T-helper 1 cell treated with Interleukin-12 subunit alpha and Interleukin-12 subunit beta and Interleukin-4 antibody, amounts not matched to agents 30 μg/mL and 1 μg/mL, for 36 hours (primary cell): ENCODE measurements at regions not wholly inside any gene's neighbourhood (a gene's known extent, or its start where the extent isn't known, plus 50 kb on each side); places are given as distances from the start of the nearest gene placed in this dataset.

Experiments used
- H3K27ac Mint-ChIP-seq: one replicate; pipeline ENCODE4 v1.8.0; 2021; ENCODE audit warnings: mild to moderate bottlenecking, mixed read lengths
- H3K27me3 Mint-ChIP-seq: one replicate; pipeline ENCODE4 v1.8.0; 2021; ENCODE audit warnings: low read depth, mixed read lengths
- H3K36me3 Mint-ChIP-seq: one replicate; pipeline ENCODE4 v1.8.0; 2021; ENCODE audit warnings: low read depth, mixed read lengths
- H3K4me1 Mint-ChIP-seq: one replicate; pipeline ENCODE4 v1.8.0; 2021; ENCODE audit warnings: low read depth, mixed read lengths
- H3K4me3 Mint-ChIP-seq: one replicate; pipeline ENCODE4 v1.8.0; 2021; ENCODE audit warnings: mild to moderate bottlenecking, moderate library complexity, mixed read lengths
- H3K9me3 Mint-ChIP-seq: one replicate; pipeline ENCODE4 v1.8.0; 2021; ENCODE audit warnings: mixed read lengths

DNA sequence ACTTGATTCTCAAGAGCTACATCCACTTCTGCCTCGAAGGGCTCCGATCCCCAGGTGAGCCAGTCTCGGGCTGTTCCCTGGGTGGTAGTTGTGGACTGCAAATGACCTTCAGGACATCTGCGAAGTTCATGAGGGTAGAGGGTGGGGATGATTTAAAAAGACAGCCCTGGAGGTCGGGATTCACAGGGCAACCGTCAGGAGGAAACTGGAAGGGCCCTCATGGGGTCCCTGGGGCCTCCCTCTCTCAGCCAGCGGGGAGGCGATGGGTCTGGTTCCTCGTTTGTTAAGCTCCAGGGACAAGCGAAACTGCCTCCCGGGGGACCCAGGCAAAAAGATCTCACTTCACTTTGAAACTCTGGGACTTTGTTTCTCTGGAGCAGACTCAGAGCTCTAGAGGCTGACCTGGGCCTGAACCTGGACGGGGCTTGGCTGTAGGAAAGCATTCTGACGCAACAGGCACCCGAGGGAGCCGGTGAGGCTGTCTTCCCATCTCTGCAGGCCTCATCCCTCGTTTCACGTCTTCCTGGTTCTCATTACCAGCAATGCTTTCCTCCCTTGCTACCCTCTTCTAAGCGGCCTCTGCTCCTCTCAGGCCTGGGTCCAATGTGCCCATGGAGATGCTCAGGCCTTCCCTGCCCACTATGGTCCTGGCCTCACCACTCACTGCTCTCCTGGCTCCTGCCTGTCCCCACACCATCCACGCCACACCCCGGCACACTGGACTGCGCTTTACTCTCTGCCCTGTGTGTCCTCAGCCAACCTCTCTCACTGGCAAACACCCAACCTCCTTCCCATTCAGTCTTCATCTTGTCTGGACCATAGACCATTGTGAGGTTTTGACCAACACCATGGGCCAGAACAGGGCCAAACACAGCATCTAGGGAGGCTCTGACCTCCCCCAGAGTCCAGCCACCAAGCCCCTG is 214.2 kb upstream of the TNRC6C start:
- Mint-ChIP-seq H3K27me3 (peaks cover 5% of the 10 kb centered on the region), H3K9me3 (no peaks in the 10 kb centered on the region), H3K4me3 (no peak overlapping the region), H3K4me1 (no peaks in the 10 kb centered on the region), H3K36me3 (no peaks in the 10 kb centered on the region), H3K27ac (no peak overlapping the region)

DNA sequence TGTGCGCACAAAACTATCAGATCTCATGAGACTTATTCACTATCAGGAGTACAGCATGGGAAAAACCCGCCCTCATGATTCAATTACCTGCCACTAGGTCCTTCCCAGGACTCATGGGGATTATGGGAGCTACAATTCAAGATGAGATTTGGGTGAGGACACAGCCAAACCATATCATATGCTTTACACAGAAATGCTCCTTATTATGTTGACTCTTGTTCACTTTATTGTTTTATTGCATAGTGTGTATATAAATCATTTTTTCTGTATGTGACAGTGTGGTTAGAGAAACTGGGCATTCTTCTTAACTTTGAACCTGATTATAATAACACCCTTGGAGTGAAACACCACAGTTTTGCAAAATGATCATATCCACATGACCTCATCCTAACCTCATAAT is 212.8 kb upstream of the TNRC6C start:
- Mint-ChIP-seq H3K36me3 (no peaks in the 10 kb centered on the region), H3K9me3 (no peaks in the 10 kb centered on the region), H3K27me3 (peaks cover 4% of the 10 kb centered on the region), H3K4me1 (no peaks in the 10 kb centered on the region), H3K27ac (no peak overlapping the region), H3K4me3 (no peak overlapping the region)

DNA sequence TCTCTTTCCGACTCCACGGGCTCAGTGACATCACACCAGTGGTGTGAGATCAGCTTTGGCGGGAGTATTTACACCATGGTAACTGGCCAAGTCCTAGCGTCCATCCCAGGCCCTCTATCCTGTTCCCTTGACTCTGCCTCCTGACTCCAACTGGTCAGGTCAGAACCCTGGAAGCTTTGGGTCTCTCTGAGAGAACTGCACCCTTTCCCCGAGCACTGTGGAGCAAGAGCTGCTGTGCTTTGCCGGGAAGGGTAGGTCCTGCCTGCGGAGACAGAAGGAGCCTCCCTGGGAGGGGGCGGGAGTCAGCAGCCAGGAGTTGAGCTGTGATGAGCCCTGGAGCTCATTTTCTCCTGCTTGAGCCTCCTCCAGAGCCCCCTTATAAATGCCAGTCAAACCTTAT is 212.1 kb upstream of the TNRC6C start:
- Mint-ChIP-seq H3K4me1 (no peaks in the 10 kb centered on the region), H3K9me3 (no peaks in the 10 kb centered on the region), H3K4me3 (no peak overlapping the region), H3K27me3 (no peaks in the 10 kb centered on the region), H3K27ac (no peak overlapping the region), H3K36me3 (no peaks in the 10 kb centered on the region)

DNA sequence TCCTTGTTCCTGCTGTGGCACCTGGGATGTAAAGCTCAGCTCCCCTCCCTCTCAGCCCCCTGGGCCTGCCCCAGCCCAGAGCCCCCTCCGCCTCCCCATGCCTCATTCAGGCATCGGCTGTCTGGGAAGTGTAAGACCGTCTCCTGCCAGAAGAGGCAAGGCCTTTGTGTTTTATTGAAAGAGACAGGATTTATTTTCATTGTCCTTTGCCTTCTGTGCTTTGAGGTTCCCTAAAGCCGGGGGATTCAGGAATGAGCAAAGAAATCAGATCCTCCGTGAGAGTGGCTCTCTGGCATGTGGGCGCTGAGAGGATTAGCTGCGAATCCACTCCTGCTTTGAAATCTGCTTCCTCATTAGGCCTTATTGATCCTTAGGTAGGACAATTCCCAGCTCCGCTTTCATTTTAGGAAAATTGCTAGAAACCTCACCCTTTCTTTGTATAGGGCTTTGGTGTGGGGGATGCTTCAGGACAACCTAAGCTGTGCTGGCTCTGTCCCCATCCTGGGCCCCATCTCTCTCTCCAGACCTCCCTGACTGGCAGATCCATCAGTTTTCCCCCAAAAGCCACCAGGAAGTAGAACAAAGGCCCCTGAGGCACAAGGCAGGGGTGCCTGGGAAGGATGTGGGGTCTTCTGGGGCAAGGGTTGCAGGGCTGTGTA is 211.5 kb upstream of the TNRC6C start:
- no peak overlapping the region for H3K4me3 Mint-ChIP-seq
- no peaks in the 10 kb centered on the region for H3K4me1 Mint-ChIP-seq
- H3K27ac Mint-ChIP-seq: no peak overlapping the region
- H3K9me3 Mint-ChIP-seq: no peaks in the 10 kb centered on the region
- H3K27me3 Mint-ChIP-seq: no peaks in the 10 kb centered on the region
- H3K36me3 Mint-ChIP-seq: no peaks in the 10 kb centered on the region

DNA sequence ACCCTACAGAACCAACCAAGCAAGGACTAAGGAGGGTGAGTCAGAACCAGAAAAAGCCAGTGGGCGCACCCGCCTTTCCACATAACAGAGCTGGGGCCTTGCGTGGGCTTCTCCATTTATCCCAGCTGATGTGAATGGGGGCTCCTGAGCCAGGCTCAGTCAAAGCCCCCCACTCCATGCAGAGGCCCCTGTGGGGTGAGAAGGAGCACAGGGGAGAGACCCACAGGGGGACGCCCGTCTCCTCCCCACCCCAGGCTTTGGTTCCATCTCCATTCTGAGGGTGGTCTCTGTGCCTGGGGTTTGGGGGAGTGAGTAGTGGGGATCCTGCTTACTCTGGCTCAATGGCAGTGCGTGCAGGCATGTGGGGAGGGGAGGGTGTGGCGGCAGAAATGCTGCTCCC is 210.1 kb upstream of the TNRC6C start:
- Mint-ChIP-seq H3K4me3 (no peak overlapping the region), H3K9me3 (no peaks in the 10 kb centered on the region), H3K27me3 (no peaks in the 10 kb centered on the region), H3K27ac (no peak overlapping the region), H3K4me1 (no peaks in the 10 kb centered on the region), H3K36me3 (no peaks in the 10 kb centered on the region)

DNA sequence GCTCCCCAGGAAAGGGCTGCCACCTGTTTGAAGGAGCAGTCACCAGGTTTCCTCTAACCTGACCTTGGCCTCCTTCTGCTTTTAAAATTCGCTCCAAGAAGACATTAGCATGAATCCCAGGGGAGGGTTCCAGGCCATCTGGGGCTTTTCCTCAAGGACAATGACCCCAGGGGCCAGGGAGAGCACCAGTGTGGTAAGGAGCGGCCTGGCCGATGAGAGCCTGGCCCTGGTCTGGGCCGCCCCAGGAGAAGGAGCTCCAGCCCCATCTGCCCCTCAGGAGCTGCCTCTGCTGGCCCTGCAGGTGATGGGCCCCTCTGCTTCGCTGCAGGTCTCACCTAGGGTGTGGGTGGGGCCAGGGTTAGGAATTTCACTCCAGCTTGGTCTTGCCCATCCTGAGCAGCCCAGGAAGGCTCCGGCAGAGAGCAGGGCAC is 209.2 kb upstream of the TNRC6C start:
- Mint-ChIP-seq H3K4me1 (no peaks in the 10 kb centered on the region), H3K9me3 (no peaks in the 10 kb centered on the region), H3K36me3 (no peaks in the 10 kb centered on the region), H3K27ac (no peak overlapping the region), H3K27me3 (no peaks in the 10 kb centered on the region), H3K4me3 (no peak overlapping the region)

DNA sequence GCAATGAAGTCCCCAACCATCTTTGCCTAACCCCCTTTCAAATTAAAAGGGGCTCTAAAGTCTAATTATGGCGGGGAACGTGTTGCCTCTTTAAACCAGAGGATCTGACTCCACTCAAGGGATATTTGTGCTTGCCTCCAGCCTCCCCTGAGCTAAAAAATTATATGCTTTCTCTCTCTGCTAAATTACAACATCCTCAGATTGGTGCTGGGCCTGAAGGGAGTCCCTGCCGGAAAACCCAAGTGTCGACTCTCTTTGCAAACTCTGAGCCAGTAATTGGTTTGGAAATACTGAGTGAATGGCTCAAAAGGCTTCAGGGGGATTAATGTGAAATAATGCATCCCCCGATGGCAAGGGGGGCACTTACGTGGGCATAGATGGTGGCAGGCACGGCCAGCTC is 208.5 kb upstream of the TNRC6C start:
- Mint-ChIP-seq H3K9me3 (no peaks in the 10 kb centered on the region), H3K4me1 (no peaks in the 10 kb centered on the region), H3K36me3 (no peaks in the 10 kb centered on the region), H3K27ac (no peak overlapping the region), H3K27me3 (no peaks in the 10 kb centered on the region), H3K4me3 (no peak overlapping the region)

DNA sequence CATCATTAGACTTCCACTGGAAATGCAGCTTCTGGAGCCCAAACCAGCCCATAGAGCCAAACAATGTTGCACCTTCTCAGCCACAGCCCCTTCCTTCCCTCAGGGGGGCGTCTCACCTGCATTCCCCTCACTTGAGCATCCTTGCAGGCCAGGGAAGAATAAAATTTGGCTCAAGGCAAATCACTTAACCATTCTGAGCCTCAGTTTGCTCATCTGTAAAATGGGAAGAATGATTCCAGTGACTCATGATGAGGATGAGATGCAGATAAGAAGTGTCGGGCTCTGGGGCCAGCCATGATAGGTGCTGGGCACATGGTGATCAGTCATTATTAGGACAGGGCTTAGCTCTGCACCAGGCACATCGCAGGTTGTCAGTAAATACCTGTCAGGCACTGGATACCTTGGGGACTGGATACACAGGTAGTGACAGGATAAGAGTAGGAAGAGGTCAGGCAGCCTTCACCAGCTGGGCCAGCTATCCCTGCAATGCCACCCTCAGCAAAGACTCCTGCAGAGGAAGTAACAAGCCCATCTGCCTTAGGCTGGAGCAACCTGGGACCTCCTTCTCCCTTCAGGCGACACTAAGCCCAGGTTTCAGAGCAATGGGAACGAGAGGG is 208.0 kb upstream of the TNRC6C start:
- H3K27ac Mint-ChIP-seq: no peak overlapping the region
- no peaks in the 10 kb centered on the region for H3K27me3 Mint-ChIP-seq
- H3K4me3 Mint-ChIP-seq: no peak overlapping the region
- H3K36me3 Mint-ChIP-seq: no peaks in the 10 kb centered on the region
- no peaks in the 10 kb centered on the region for H3K4me1 Mint-ChIP-seq
- no peaks in the 10 kb centered on the region for H3K9me3 Mint-ChIP-seq

DNA sequence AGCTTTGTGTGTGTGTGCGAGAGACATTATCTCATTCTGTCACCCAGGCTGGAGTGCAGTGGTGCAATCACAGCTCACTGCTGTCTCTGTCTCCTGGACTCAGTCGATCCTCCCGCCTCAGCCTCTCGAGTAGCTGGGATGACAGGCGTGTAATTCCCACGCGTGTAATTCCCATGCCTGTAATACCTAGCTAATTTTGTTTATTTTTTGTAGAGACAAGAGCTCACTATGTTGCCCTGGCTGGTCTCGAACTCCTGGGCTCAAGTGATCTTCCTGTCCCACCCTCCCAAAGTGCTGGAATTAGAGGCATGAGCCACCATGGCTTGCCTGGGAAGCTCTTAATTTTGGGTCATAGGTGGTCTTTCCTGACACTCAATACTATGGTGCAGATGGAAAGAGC is 205.3 kb upstream of the TNRC6C start:
- Mint-ChIP-seq H3K27me3 (no peaks in the 10 kb centered on the region), H3K4me3 (no peak overlapping the region), H3K27ac (no peak overlapping the region), H3K4me1 (no peaks in the 10 kb centered on the region), H3K9me3 (no peaks in the 10 kb centered on the region), H3K36me3 (no peaks in the 10 kb centered on the region)

DNA sequence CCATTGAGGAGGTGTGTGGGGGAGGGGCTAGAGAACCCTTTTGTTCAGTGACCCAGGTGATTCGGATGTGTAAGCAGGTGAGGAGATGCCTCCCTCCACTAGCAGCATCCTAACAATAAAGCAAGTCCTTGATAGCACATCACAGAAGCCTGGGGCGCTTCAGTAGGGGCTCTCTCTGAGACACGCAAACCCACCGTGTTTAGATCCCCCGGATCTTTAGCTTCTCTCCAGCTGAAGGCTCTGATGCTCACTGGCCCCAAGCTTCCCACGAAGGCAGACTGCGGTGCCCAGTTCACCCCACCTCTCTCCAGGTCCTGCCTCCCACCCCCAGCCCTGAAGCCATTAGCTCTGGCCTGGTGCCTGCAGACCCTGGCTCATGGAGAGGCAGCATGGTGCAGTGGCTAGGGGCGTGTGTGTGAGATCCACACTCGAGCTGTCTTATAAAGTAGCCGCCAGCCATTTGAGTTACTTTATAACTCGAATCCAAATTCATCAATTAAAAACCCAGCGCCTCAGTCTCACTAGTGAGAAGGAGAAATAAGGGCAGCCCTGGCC is 204.7 kb upstream of the TNRC6C start:
- H3K4me3 Mint-ChIP-seq: no peak overlapping the region
- H3K27me3 Mint-ChIP-seq: no peaks in the 10 kb centered on the region
- no peaks in the 10 kb centered on the region for H3K9me3 Mint-ChIP-seq
- no peaks in the 10 kb centered on the region for H3K36me3 Mint-ChIP-seq
- H3K4me1 Mint-ChIP-seq: no peaks in the 10 kb centered on the region
- no peak overlapping the region for H3K27ac Mint-ChIP-seq

DNA sequence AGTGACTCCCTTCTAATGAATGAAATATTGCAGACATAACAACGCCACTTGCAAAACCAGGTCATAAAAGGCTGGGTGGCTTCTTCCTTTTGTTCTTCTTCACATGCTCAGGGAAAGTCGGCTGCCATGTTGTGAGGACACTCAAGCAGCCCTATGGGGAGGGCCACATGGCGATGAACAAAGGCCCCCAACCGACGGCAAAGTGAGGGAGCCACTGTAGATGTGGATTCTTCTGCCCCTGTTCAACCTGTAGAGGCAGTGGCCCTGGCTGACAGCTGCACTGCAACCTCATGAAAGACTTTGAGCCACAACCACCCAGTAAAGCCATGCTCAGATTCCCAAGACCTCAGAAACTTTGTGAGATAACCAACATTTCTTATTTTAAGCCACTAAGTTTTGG is 203.5 kb upstream of the TNRC6C start:
- H3K27me3 Mint-ChIP-seq: no peaks in the 10 kb centered on the region
- no peaks in the 10 kb centered on the region for H3K36me3 Mint-ChIP-seq
- no peaks in the 10 kb centered on the region for H3K4me1 Mint-ChIP-seq
- no peak overlapping the region for H3K4me3 Mint-ChIP-seq
- no peaks in the 10 kb centered on the region for H3K9me3 Mint-ChIP-seq
- H3K27ac Mint-ChIP-seq: no peak overlapping the region

DNA sequence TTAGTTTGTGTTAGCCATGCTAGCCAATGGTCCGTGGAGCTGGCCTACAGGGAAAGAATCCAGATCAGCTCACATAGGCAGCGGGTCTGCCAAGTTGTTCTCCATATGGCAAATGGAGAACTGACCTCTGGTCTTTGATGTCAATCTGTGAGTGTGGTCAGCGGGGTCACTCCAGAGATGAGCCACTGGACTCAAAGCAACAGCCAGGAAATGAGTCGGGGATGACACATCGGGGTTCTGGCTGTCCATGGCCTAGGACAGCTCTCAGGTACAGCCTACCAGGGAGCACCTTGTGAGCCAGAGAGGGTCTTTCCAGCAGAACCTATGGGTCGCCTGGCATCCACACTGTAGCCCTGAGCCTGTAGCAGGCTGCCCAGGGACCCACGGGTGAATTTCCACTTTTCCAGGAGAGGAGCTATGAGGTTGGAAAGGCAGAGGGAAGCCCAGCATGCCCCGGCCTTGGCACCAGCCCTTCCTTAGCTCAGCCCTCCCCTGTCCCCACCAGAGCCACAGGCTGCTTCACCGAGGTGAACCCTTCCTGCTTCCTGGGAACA is 203.0 kb upstream of the TNRC6C start:
- Mint-ChIP-seq H3K4me1 (no peaks in the 10 kb centered on the region), H3K36me3 (no peaks in the 10 kb centered on the region), H3K27me3 (no peaks in the 10 kb centered on the region)

DNA sequence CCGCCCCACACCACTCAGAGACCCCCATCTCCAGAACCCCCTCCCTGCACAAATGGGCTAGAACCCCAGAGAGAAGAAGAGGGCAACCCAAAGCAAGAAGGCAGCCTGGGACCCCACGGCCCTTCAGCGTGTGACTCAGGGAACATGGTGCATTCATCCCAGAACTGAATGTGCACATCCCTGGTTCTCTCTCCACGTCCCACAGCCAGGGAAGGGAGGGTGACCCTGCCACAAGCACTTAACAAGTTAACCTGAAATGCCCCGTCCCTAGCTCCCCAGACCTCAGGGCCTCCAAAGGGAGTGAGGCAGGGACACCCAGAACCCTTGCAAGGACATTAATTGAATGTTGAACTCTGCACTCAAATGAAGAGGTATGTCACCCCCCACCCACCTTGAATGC is 202.5 kb upstream of the TNRC6C start:
- Mint-ChIP-seq H3K9me3 (no peaks in the 10 kb centered on the region), H3K27ac (no peak overlapping the region)

More for the DNA sequence above, 203.0 kb upstream of the TNRC6C start:
- Mint-ChIP-seq H3K9me3 (no peaks in the 10 kb centered on the region), H3K27ac (no peak overlapping the region), H3K4me3 (no peak overlapping the region)

DNA sequence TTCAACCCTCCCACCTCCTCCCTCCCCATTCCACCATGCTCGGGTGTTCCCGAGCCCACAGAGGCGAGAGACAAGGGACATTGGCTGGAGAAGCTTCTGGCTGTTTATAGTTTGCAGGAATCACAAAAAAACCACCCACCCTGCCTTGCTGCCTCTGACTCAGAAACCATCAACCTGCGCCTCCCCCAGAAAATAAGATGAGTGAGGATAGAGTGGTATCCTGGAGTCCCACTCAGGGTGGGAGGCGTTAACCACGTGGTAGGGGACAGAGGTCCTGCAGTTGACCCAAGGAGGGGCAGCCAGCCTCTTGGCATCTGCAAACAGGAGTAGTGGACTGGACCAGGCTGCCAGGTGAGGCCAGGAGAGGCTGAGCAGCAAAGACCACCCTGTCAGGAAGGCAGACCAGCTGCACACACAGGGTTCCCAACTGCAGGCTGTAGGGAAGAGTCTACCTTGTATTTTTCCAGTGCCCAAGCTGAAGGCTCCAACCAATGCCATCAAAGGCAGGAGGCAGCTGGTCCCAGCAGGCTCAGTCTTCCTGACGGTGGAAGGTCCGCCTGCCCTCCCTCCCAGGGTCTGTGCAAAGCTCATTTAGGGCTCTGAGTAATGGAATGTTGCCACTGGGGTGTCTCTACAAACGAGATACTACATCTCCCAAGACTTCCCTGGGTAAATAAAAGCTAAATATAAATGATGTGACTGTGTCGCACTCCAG is 201.5 kb upstream of the TNRC6C start:
- no peaks in the 10 kb centered on the region for H3K36me3 Mint-ChIP-seq
- no peaks in the 10 kb centered on the region for H3K4me1 Mint-ChIP-seq
- no peaks in the 10 kb centered on the region for H3K27me3 Mint-ChIP-seq
- H3K27ac Mint-ChIP-seq: no peak overlapping the region
- no peak overlapping the region for H3K4me3 Mint-ChIP-seq
- no peaks in the 10 kb centered on the region for H3K9me3 Mint-ChIP-seq

More for the DNA sequence above, 202.5 kb upstream of the TNRC6C start:
- Mint-ChIP-seq H3K27me3 (no peaks in the 10 kb centered on the region), H3K4me3 (no peak overlapping the region), H3K36me3 (no peaks in the 10 kb centered on the region), H3K4me1 (no peaks in the 10 kb centered on the region)
